ENCODE measurements at regions not wholly inside any gene's neighbourhood (a gene's known extent, or its start where the extent isn't known, plus 50 kb on each side); places are given as distances from the start of the nearest gene placed in this dataset.
"Not testable (repeated sequence)": the region's sequence is repeated elsewhere in the genome, so short reads cannot be mapped to it uniquely, and the experiment has no call there.

GRCh38 chr4:164261831-164262230, 492.1 kb upstream of the SMIM31 start:
- no peak for TF ChIP-seq CTCF (IDR thresholded peaks at IDR 0.05; ENCODE audit: insufficient read depth, low read length, missing control alignments)
- no peak for DNase-seq (ENCODE audit: low read depth, low spot score)
- POLR2A ChIA-PET, result no interaction called here
- CTCF ChIA-PET, result no interaction called here
- H3K4me3 ChIP-seq (ENCODE audit: low read depth, low read length), result no peak overlapping the region

- POLR2A ChIA-PET, result not testable (repeated sequence)
Measured at GRCh38 chr4:164262508-164262907, 491.4 kb upstream of the SMIM31 start.

GRCh38 chr4:164277414-164277813, 476.5 kb upstream of the SMIM31 start:
- POLR2A ChIA-PET; H3K4me3 ChIP-seq (ENCODE audit: low read depth, low read length); DNase-seq (ENCODE audit: low read depth, low spot score); CTCF ChIA-PET: not testable (repeated sequence)

More at GRCh38 chr4:164262508-164262907, 491.4 kb upstream of the SMIM31 start:
- CTCF ChIA-PET; H3K4me3 ChIP-seq (ENCODE audit: low read depth, low read length); DNase-seq (ENCODE audit: low read depth, low spot score): not testable (repeated sequence)

GRCh38 chr4:164287173-164287572, 466.8 kb upstream of the SMIM31 start:
- DNase-seq (ENCODE audit: low read depth, low spot score), result no peak
- POLR2A ChIA-PET, result no interaction called here
- no peak for TF ChIP-seq CTCF (IDR thresholded peaks at IDR 0.05; ENCODE audit: insufficient read depth, low read length, missing control alignments)
- CTCF ChIA-PET, result no interaction called here
- no peak overlapping the region for H3K4me3 ChIP-seq (ENCODE audit: low read depth, low read length)

- no peak for TF ChIP-seq CTCF (IDR thresholded peaks at IDR 0.05; ENCODE audit: insufficient read depth, low read length, missing control alignments)
- no peak for DNase-seq (ENCODE audit: low read depth, low spot score)
- CTCF ChIA-PET, result no interaction called here
- H3K4me3 ChIP-seq (ENCODE audit: low read depth, low read length), result no peak overlapping the region
- POLR2A ChIA-PET, result no interaction called here
Measured at GRCh38 chr4:164288578-164288977, 465.4 kb upstream of the SMIM31 start.

- CTCF ChIA-PET, result no interaction called here
- POLR2A ChIA-PET, result no interaction called here
- H3K4me3 ChIP-seq (ENCODE audit: low read depth, low read length), result no peak overlapping the region
- DNase-seq (ENCODE audit: low read depth, low spot score), result no peak
- no peak for TF ChIP-seq CTCF (IDR thresholded peaks at IDR 0.05; ENCODE audit: insufficient read depth, low read length, missing control alignments)
Measured at GRCh38 chr4:164293203-164293602, 460.7 kb upstream of the SMIM31 start.

- CTCF ChIA-PET, result no interaction called here
- TF ChIP-seq CTCF (IDR thresholded peaks at IDR 0.05; ENCODE audit: insufficient read depth, low read length, missing control alignments), result no peak
- POLR2A ChIA-PET, result no interaction called here
- no peak for DNase-seq (ENCODE audit: low read depth, low spot score)
- no peak overlapping the region for H3K4me3 ChIP-seq (ENCODE audit: low read depth, low read length)
Measured at GRCh38 chr4:164293743-164294142, 460.2 kb upstream of the SMIM31 start.

- DNase-seq (ENCODE audit: low read depth, low spot score), result no peak
- POLR2A ChIA-PET, result no interaction called here
- no peak for TF ChIP-seq CTCF (IDR thresholded peaks at IDR 0.05; ENCODE audit: insufficient read depth, low read length, missing control alignments)
- no peak overlapping the region for H3K4me3 ChIP-seq (ENCODE audit: low read depth, low read length)
- CTCF ChIA-PET, result no interaction called here
Measured at GRCh38 chr4:164301430-164301829, 452.5 kb upstream of the SMIM31 start.

All from AG04449 (cell line).